Spinal cord (tissue), 9 donors: ENCODE measurements at regions not wholly inside any gene's neighbourhood (a gene's known extent, or its start where the extent isn't known, plus 50 kb on each side); places are given as distances from the start of the nearest gene placed in this dataset.

Source experiments
- DNase-seq, 6 donors: peaks; one replicate each; pipeline versions ENCODE4 v3.0.0 to v3.0.0-alpha.2; 2013 to 2015; ENCODE audit warnings: low spot score in 6 of 6, low read depth in 4 of 6
- H3K27ac ChIP-seq: one replicate; pipeline ENCODE4 v1.5.1; 2013; ENCODE audit warnings: low read depth, low read length, control low read depth
- H3K27me3 ChIP-seq: one replicate; pipeline ENCODE4 v1.6.1; 2013; ENCODE audit warnings: low read length; ENCODE audit not compliant: control insufficient read depth, insufficient read depth
- H3K36me3 ChIP-seq: one replicate; pipeline ENCODE4 v1.6.1; 2013; ENCODE audit warnings: low read length; ENCODE audit not compliant: control insufficient read depth, insufficient read depth
- H3K4me1 ChIP-seq: one replicate; pipeline ENCODE4 v1.6.1; 2013; ENCODE audit warnings: low read length; ENCODE audit not compliant: control insufficient read depth, insufficient read depth
- H3K4me3 ChIP-seq: one replicate; pipeline ENCODE4 v1.5.1; 2013; ENCODE audit warnings: low read depth, low read length, control low read depth
- H3K9me3 ChIP-seq: one replicate; pipeline ENCODE4 v1.6.1; 2013; ENCODE audit warnings: low read length; ENCODE audit not compliant: control insufficient read depth, insufficient read depth
- WGBS: methylation state at CpG from one replicate; pipeline ENCODE4 v1.1.5; 2013; ENCODE audit warnings: missing lambda C conversion rate; ENCODE audit not compliant: insufficient coverage; 5-methylcytosine and 5-hydroxymethylcytosine counted together
- donor health status: healthy.

DNA sequence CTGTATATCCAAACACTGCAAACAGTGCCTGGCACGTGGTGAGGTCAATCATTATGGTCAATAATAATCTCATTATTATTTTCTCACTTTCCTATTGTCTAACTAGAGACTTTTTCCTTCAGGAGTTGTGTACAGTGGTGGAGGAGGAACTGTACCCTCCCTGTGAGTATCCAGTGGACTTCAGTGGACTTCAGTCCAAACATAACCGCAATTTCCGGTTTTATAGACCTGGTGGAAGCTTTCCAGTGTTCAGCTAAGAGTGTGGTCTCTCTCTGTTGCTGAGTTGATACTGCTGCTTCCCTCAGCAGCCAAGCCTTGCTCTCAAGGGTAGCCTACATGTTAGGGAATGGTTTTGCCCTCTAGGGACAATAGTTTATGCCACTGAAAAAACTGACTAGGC, 447.1 kb downstream of the TMEM182 start:
- Histone ChIP-seq H3K36me3 (no peaks in the 10 kb centered on the region), H3K9me3 (no peaks in the 10 kb centered on the region), H3K4me3 (no peak overlapping the region), H3K27me3 (no peaks in the 10 kb centered on the region), H3K27ac (no peak overlapping the region), H3K4me1 (no peaks in the 10 kb centered on the region)
- DNase-seq: no peak
- no CpG with 5 or more reads among the region's 3 CpGs for WGBS

DNA sequence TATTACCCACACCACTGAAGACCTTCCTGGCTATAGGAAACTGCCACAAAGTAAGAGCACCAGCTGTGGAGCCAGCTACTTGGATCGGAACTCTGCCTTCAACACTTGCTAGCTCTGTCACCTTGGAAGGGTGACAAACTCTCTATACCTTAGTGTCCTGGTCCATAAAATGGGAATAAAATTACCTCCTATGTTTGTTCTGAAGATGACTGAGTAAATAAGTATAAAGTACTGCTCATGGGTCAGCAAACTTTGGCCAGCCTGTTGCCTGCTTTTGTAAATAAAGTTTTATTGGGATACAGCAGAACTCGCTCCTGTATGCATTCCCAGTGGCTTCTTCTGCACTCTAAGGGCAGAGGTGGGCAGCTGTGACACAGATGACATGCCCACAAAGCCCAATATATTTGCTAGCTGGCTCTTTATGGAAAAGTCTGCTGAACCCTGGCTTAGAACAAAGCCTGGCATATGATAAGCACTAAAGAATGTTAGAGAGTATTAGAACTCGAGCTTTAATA, 451.3 kb downstream of the TMEM182 start:
- Histone ChIP-seq H3K27ac (no peak overlapping the region), H3K9me3 (no peaks in the 10 kb centered on the region), H3K4me1 (no peaks in the 10 kb centered on the region), H3K4me3 (no peak overlapping the region), H3K27me3 (no peaks in the 10 kb centered on the region), H3K36me3 (no peaks in the 10 kb centered on the region)
- no peak for DNase-seq
- 100% methylated on average over 2 of the region's 3 CpGs for WGBS

DNA sequence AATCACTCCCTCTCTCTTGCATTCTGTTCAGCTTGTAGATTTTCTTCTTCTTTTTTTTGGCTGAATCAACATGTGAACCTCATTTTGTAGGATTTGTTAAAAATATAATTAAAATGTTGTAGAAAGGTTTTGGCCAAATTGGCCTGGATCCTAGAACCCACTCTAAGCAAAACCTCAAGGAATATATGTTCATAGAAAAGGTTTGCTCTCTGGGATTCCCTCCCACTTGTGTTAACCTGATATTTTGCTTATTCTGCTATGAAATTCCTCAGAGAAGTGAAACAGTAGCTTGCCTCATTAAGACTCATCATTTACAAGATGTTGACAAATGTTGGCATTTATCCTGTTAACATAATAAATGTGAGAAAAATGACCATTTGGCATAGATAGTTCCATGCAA, 456.7 kb downstream of the TMEM182 start:
- Histone ChIP-seq H3K36me3 (no peaks in the 10 kb centered on the region), H3K4me1 (no peaks in the 10 kb centered on the region), H3K4me3 (no peak overlapping the region), H3K27ac (no peak overlapping the region), H3K9me3 (no peaks in the 10 kb centered on the region), H3K27me3 (no peaks in the 10 kb centered on the region)
- DNase-seq: peak in 1 of 6 donors; percentile 67

DNA sequence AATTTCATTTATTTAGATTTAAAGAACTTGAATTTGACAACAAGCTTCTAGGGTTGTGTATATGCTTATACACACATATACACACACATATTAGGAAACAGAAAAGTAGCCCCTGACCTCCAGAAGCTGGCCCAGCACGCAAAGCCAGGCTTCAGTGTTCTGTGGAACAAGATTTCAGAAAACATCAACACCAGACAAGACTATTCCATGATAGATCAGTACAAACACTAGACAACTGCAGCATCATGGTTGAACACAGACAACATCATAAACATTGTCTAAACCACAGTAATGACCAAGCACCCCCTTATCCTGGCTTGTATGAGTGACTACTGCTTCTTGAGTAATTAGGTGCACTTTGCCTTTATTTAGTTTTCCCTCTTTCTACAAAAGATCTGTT, 457.6 kb downstream of the TMEM182 start:
- Histone ChIP-seq H3K36me3 (no peaks in the 10 kb centered on the region), H3K4me1 (no peaks in the 10 kb centered on the region), H3K9me3 (no peaks in the 10 kb centered on the region), H3K27ac (no peak overlapping the region), H3K4me3 (no peak overlapping the region), H3K27me3 (no peaks in the 10 kb centered on the region)
- no peak for DNase-seq
- WGBS: no CpG with 5 or more reads among the region's 1 CpG

DNA sequence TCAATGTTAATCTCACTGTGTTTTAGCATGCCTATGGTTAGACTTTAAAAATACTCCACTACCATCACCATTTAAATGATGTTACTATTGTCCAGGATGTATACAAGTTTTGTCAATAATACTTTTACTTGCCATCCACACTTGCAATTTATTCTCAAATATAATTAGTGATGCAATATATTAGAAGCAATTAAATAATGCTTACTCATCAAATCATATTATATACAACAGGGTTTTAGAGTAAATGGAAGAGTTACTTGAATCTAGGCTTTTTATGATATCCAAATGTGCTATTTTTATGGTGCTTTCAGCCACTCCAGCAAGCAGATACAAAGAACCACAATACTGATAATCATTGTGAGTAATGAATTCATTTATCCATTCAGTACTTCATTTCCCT, 461.1 kb downstream of the TMEM182 start:
- no peaks in the 10 kb centered on the region for H3K27me3 ChIP-seq

DNA sequence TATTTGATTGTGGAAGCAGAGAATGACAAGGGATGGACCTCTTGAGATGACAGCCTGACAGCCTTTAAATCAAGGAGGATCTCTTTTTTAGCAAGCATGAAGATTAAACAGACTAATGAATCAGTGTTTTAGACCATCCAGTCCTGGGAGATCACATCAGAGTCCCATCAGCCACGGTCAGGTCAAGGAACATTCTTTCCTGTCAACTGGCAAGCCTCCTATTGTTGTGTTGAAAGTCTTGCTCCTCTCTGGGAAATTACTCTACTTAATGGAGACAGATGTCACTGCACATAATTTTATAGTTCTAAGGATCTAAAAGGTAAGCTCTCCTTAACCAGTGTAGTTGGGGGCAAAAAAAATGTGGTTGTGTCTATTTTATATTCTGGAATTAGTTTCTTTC, 469.0 kb downstream of the TMEM182 start:
- no peaks in the 10 kb centered on the region for H3K4me1 ChIP-seq
- no CpG with 5 or more reads among the region's 1 CpG for WGBS
- H3K4me3 ChIP-seq: no peak overlapping the region
- no peak for DNase-seq
- no peaks in the 10 kb centered on the region for H3K27me3 ChIP-seq
- H3K9me3 ChIP-seq: no peaks in the 10 kb centered on the region
- H3K36me3 ChIP-seq: no peaks in the 10 kb centered on the region
- H3K27ac ChIP-seq: no peak overlapping the region

More for the DNA sequence above, 461.1 kb downstream of the TMEM182 start:
- no peak overlapping the region for H3K27ac ChIP-seq
- no peaks in the 10 kb centered on the region for H3K4me1 ChIP-seq
- no peaks in the 10 kb centered on the region for H3K9me3 ChIP-seq
- H3K36me3 ChIP-seq: no peaks in the 10 kb centered on the region
- no peak overlapping the region for H3K4me3 ChIP-seq
- no peak for DNase-seq

DNA sequence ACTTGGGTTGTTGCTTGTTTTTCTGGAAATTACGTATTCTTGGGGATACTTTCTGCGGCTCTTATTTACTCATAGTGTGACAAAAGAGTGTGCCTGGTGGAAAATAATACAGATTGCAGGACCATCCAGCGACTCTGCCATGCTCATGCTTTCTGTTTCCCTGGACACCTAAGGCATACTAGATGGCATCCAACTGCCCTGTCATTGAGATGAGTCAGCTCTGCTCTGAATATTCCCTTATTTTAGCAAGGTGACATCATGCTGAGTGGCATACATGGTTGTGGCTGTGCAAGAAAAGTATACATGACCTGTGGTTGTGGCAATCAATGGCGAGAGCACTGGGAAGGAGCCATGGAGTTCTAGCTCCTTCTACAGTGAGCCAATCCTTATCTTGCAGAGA, 471.0 kb downstream of the TMEM182 start:
- Histone ChIP-seq H3K36me3 (no peaks in the 10 kb centered on the region), H3K27ac (no peak overlapping the region), H3K9me3 (no peaks in the 10 kb centered on the region), H3K27me3 (no peaks in the 10 kb centered on the region), H3K4me1 (no peaks in the 10 kb centered on the region), H3K4me3 (no peak overlapping the region)
- no peak for DNase-seq
- 31% methylated on average over 1 of the region's 4 CpGs for WGBS

DNA sequence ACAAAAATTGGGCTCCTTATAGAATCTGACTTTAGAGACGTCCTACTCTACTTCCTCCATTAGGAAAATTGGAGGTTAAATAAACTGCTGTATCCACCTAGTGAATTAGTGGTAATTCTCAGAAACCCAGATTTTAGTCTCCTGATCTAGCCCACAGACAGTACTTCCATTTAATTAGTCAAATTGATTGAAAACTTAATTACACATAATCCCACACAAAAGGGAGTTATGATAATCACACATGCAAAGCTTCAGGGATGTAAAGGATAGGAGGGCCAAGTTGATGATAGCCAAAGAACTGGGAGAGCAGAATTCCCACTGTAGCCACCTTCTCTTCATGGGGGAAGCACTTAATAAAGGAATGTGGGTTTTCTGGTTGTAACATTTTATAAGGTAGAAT, 471.9 kb downstream of the TMEM182 start:
- Histone ChIP-seq H3K9me3 (no peaks in the 10 kb centered on the region), H3K4me3 (no peak overlapping the region), H3K4me1 (no peaks in the 10 kb centered on the region), H3K27me3 (no peaks in the 10 kb centered on the region), H3K27ac (no peak overlapping the region), H3K36me3 (no peaks in the 10 kb centered on the region)
- WGBS: no CpG with 5 or more reads among the region's 1 CpG
- no peak for DNase-seq

DNA sequence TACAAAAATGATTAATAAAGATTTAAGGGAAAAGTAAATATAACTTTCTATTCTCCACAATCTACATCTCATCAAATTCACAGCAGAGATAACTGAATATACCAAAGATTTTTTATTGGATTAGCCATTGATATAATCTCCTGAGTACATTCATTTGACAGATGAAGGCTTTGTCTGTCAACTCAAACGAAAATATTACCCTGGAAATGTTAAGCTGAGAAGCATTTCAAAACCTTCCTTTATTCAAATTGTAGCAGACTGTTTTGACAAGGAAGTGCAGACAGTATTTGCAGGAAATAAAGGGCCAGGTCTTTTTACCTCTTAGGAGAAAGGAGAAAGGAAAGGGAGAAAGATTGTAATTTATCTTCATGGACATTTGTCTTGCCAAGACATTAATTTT, 473.5 kb downstream of the TMEM182 start:
- Histone ChIP-seq H3K36me3 (no peaks in the 10 kb centered on the region), H3K4me3 (no peak overlapping the region), H3K4me1 (no peaks in the 10 kb centered on the region), H3K9me3 (no peaks in the 10 kb centered on the region), H3K27me3 (no peaks in the 10 kb centered on the region), H3K27ac (no peak overlapping the region)
- no peak for DNase-seq
- no CpG with 5 or more reads among the region's 1 CpG for WGBS

DNA sequence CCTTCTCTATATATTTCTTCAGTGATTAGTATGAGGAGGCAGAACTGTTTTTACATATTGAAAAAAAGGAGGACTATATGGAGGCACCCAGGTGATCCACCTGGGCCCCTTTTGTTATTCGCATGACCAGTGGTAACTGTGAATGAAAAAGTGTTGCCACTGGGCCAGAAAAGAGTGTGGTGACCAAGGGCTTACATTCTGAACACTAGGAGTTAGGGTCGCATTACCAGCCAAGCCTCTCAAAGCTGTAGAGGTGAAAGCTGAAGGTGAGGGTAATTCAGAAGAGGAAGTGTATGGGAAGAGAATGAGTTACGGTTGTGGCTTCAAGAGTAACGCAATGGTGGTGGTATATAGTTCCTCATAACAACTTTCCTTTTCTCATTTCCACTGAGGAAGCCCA, 487.6 kb downstream of the TMEM182 start:
- DNase-seq: no peak
- Histone ChIP-seq H3K4me1 (no peaks in the 10 kb centered on the region), H3K36me3 (no peaks in the 10 kb centered on the region), H3K27ac (no peak overlapping the region), H3K4me3 (no peak overlapping the region), H3K27me3 (no peaks in the 10 kb centered on the region), H3K9me3 (peaks cover 1% of the 10 kb centered on the region)
- WGBS: 92% methylated on average over 2 of the region's 4 CpGs
